NCI-H526 (cell line): ENCODE measurements at regions not wholly inside any gene's neighbourhood (a gene's known extent, or its start where the extent isn't known, plus 50 kb on each side); places are given as distances from the start of the nearest gene placed in this dataset.

ENCODE experiments used
- DNase-seq, 2 experiments: peaks; one replicate each; lab custom pipeline; 2025; lab: John Stamatoyannopoulos, UW

GRCh38 chr18:45266023-45266422 lies 349.3 kb upstream of the SLC14A2 start:
- no peak for DNase-seq

GRCh38 chr18:45267622-45268021 lies 347.7 kb upstream of the SLC14A2 start:
- no peak for DNase-seq

- no peak for DNase-seq
Observed at GRCh38 chr18:45268583-45268982, 346.7 kb upstream of the SLC14A2 start.

GRCh38 chr18:45270289-45270771 lies 344.9 kb upstream of the SLC14A2 start:
- no peak for DNase-seq

GRCh38 chr18:45274026-45274425 lies 341.2 kb upstream of the SLC14A2 start:
- no peak for DNase-seq

GRCh38 chr18:45275367-45276113 lies 339.7 kb upstream of the SLC14A2 start:
- peak in 1 of 2 experiments; percentile 50 for DNase-seq

- no peak for DNase-seq
Observed at GRCh38 chr18:45276878-45277277, 338.4 kb upstream of the SLC14A2 start.

GRCh38 chr18:45277908-45278307 lies 337.4 kb upstream of the SLC14A2 start:
- no peak for DNase-seq

GRCh38 chr18:45280481-45281276 lies 334.6 kb upstream of the SLC14A2 start:
- DNase-seq = no peak

GRCh38 chr18:45282101-45282812 lies 333.0 kb upstream of the SLC14A2 start:
- peak in 1 of 2 experiments; percentile 9 for DNase-seq

- DNase-seq = no peak
Observed at GRCh38 chr18:45284174-45284573, 331.1 kb upstream of the SLC14A2 start.

GRCh38 chr18:45284851-45285250 lies 330.4 kb upstream of the SLC14A2 start:
- DNase-seq = no peak

- DNase-seq = no peak
Observed at GRCh38 chr18:45285251-45285650, 330.0 kb upstream of the SLC14A2 start.

- no peak for DNase-seq
Observed at GRCh38 chr18:45286431-45286830, 328.8 kb upstream of the SLC14A2 start.

- no peak for DNase-seq
Observed at GRCh38 chr18:45287531-45287930, 327.7 kb upstream of the SLC14A2 start.

- DNase-seq = no peak
Observed at GRCh38 chr18:45290364-45290763, 324.9 kb upstream of the SLC14A2 start.

GRCh38 chr18:45291621-45292615 lies 323.4 kb upstream of the SLC14A2 start:
- DNase-seq = no peak

- no peak for DNase-seq
Observed at GRCh38 chr18:45295388-45295787, 319.9 kb upstream of the SLC14A2 start.

- DNase-seq = peak; percentile 63 to 66
Observed at GRCh38 chr18:45298986-45299385, 316.3 kb upstream of the SLC14A2 start.

- no peak for DNase-seq
Observed at GRCh38 chr18:45303026-45303425, 312.2 kb upstream of the SLC14A2 start.

- no peak for DNase-seq
Observed at GRCh38 chr18:45304558-45304957, 310.7 kb upstream of the SLC14A2 start.
